T-cell (primary cell): ENCODE measurements at regions not wholly inside any gene's neighbourhood (a gene's known extent, or its start where the extent isn't known, plus 50 kb on each side); places are given as distances from the start of the nearest gene placed in this dataset.

Experiments used
- ATAC-seq, 4 experiments: fragments of 200-7000 bp in 3 of 4; fragments of 150-1000 bp in 1 of 4; cut with Tn5 transposase; replicated peaks in 1 of 4; 1 replicate in 3 of 4; 2 replicates in 1 of 4; pipeline ENCODE4 v1.10.0; 2021; ENCODE audit warnings: moderate library complexity in 3 of 4, mild to moderate bottlenecking in 2 of 4, moderate number of reproducible peaks in 1 of 4
- CTCF ChIA-PET, 2 donors: fragments of 300-600 bp; sonication (Branson Sonifier 250); formaldehyde crosslinking; loops; one replicate each; lab custom pipeline; 2022; ENCODE audit warnings: antibody characterized with exemption in 2 of 2; lab: Charles Lee
- POLR2A ChIA-PET, 2 donors: fragments of 300-600 bp; sonication (Branson Sonifier 250); formaldehyde crosslinking; loops; one replicate each; lab custom pipeline; 2022; ENCODE audit warnings: antibody characterized with exemption in 2 of 2; lab: Charles Lee
- DNase-seq, 35 experiments: peaks; one replicate each; pipeline versions ENCODE4 v3.0.0 to v3.0.0-alpha.2; 2013 to 2023
- H3K27ac ChIP-seq: one replicate; pipeline ENCODE4 v1.5.1; 2013; ENCODE audit warnings: low read length
- H3K27me3 ChIP-seq, 2 experiments: replicated peaks in 1 of 2; 1 replicate in 1 of 2; 2 replicates in 1 of 2; pipeline versions ENCODE4 v1.6.1 to v1.7.0; 2013; ENCODE audit warnings: low read length in 1 of 2, mixed read lengths in 1 of 2; ENCODE audit not compliant: control insufficient read depth in 2 of 2, insufficient read depth in 2 of 2; ENCODE audit errors: extremely low read depth in 1 of 2
- H3K36me3 ChIP-seq, 2 donors: 1 replicate in 1 of 2; 2 replicates in 1 of 2; pipeline versions ENCODE4 v1.6.1 to v1.7.0; 2013; ENCODE audit warnings: low read length in 1 of 2; ENCODE audit not compliant: control insufficient read depth in 2 of 2, insufficient read depth in 1 of 2; ENCODE audit errors: extremely low read depth in 1 of 2
- H3K4me1 ChIP-seq, 2 experiments: 1 replicate in 1 of 2; 2 replicates in 1 of 2; pipeline versions ENCODE4 v1.6.1 to v1.7.0; 2013; ENCODE audit warnings: low read length in 2 of 2, mixed read lengths in 1 of 2; ENCODE audit not compliant: insufficient read depth in 2 of 2, control insufficient read depth in 1 of 2; ENCODE audit errors: extremely low read depth in 1 of 2
- H3K4me3 ChIP-seq, 2 donors: 1 replicate in 1 of 2; 2 replicates in 1 of 2; pipeline versions ENCODE4 v1.5.1 to v1.7.0; 2013; ENCODE audit warnings: mild to moderate bottlenecking in 2 of 2, low read length in 1 of 2, moderate library complexity in 1 of 2; ENCODE audit not compliant: control insufficient read depth in 1 of 2; ENCODE audit errors: extremely low read depth in 1 of 2
- H3K9me3 ChIP-seq: 2 replicates; pipeline ENCODE4 v1.7.0; 2013
- H3K27ac Mint-ChIP-seq, 2 donors: one replicate each; pipeline ENCODE4 v1.8.0; 2020 to 2021; ENCODE audit warnings: mild to moderate bottlenecking in 2 of 2, mixed read lengths in 2 of 2
- H3K27me3 Mint-ChIP-seq, 2 donors: one replicate each; pipeline ENCODE4 v1.8.0; 2021 to 2022; ENCODE audit warnings: mixed read lengths in 2 of 2
- H3K36me3 Mint-ChIP-seq: one replicate; pipeline ENCODE4 v1.8.0; 2021; ENCODE audit warnings: mixed read lengths
- H3K4me1 Mint-ChIP-seq, 3 donors: one replicate each; pipeline ENCODE4 v1.8.0; 2020 to 2022; ENCODE audit warnings: mixed read lengths in 3 of 3, mild to moderate bottlenecking in 1 of 3
- H3K4me3 Mint-ChIP-seq, 3 donors: one replicate each; pipeline ENCODE4 v1.8.0; 2020 to 2022; ENCODE audit warnings: mild to moderate bottlenecking in 3 of 3, mixed read lengths in 3 of 3, moderate library complexity in 3 of 3
- H3K9me3 Mint-ChIP-seq, 3 donors: one replicate each; pipeline ENCODE4 v1.8.0; 2020 to 2022; ENCODE audit warnings: mixed read lengths in 3 of 3
- WGBS: methylation state at CpG from one replicate; pipeline ENCODE4 v1.1.5; 2013; ENCODE audit warnings: missing lambda C conversion rate; ENCODE audit not compliant: insufficient coverage; 5-methylcytosine and 5-hydroxymethylcytosine counted together

- no peak overlapping the region for H3K4me3 ChIP-seq
- H3K36me3 Mint-ChIP-seq = no peaks in the 10 kb centered on the region
- ChIA-PET CTCF (interaction anchor here in 1 of 2 donors (0.6 to 1.4 kb wide), 2 partner anchors 99 to 101 kb away, joined by 3 to 10 read pairs; no protein-coding TSS in a partner anchor), POLR2A (interaction anchor here (0.6 to 1.3 kb wide), 3 partner anchors 73 to 576 kb away, joined by 3 to 12 read pairs (median 3); no protein-coding TSS in a partner anchor)
- H3K36me3 ChIP-seq = no peaks in the 10 kb centered on the region
- DNase-seq (peak in 19 of 35 experiments; percentile 8 to 42 (median 18)), ATAC-seq (peak; percentile 52 to 76 (median 63))
- H3K9me3 Mint-ChIP-seq = peaks cover 0 to 3% (median 0%) of the 10 kb centered on the region in 3 donors
- H3K4me1 Mint-ChIP-seq = peaks cover 13 to 26% (median 18%) of the 10 kb centered on the region in 3 donors
- no peaks in the 10 kb centered on the region for H3K27me3 Mint-ChIP-seq
- H3K4me3 Mint-ChIP-seq = no peak overlapping the region
- peaks cover 17 to 25% of the 10 kb centered on the region in 2 experiments for H3K4me1 ChIP-seq
- H3K9me3 ChIP-seq = no peaks in the 10 kb centered on the region
- H3K27ac ChIP-seq = peak overlapping the region; percentile 52
- WGBS = no CpG with 5 or more reads among the region's 3 CpGs
- H3K27me3 ChIP-seq = no peaks in the 10 kb centered on the region
- H3K27ac Mint-ChIP-seq = no peak overlapping the region
Observed at GRCh38 chr21:34022627-34023335, 50.6 kb upstream of the MRPS6 start.

GRCh38 chr21:34021726-34022125, 51.7 kb upstream of the MRPS6 start:
- H3K27ac Mint-ChIP-seq = peak overlapping the region in 1 of 2 donors; percentile 44
- H3K4me3 ChIP-seq = no peak overlapping the region
- peaks cover 0 to 3% (median 0%) of the 10 kb centered on the region in 3 donors for H3K9me3 Mint-ChIP-seq
- ChIA-PET POLR2A (interaction anchor here in 1 of 2 donors (1.3 kb wide), 1 partner anchor 90 kb away, joined by 12 read pairs; no protein-coding TSS in a partner anchor), CTCF (interaction anchor here in 1 of 2 donors (0.6 kb wide), 1 partner anchor 59 kb away, joined by 4 read pairs; no protein-coding TSS in a partner anchor)
- no peaks in the 10 kb centered on the region for H3K36me3 Mint-ChIP-seq
- H3K4me1 Mint-ChIP-seq = peaks cover 15 to 28% (median 18%) of the 10 kb centered on the region in 3 donors
- H3K27ac ChIP-seq = peak overlapping the region; percentile 7
- H3K27me3 ChIP-seq = no peaks in the 10 kb centered on the region
- no peaks in the 10 kb centered on the region for H3K9me3 ChIP-seq
- H3K4me1 ChIP-seq = peaks cover 17 to 25% of the 10 kb centered on the region in 2 experiments
- DNase-seq (no peak), ATAC-seq (no peak)
- no CpG with 5 or more reads among the region's 2 CpGs for WGBS
- H3K27me3 Mint-ChIP-seq = no peaks in the 10 kb centered on the region
- no peaks in the 10 kb centered on the region for H3K36me3 ChIP-seq
- no peak overlapping the region for H3K4me3 Mint-ChIP-seq

GRCh38 chr21:34020983-34021553, 52.3 kb upstream of the MRPS6 start:
- no peaks in the 10 kb centered on the region for H3K36me3 ChIP-seq
- no peak overlapping the region for H3K27ac ChIP-seq
- CTCF ChIA-PET = interaction anchor here in 1 of 2 donors (0.6 kb wide), 1 partner anchor 58 kb away, joined by 4 read pairs; no protein-coding TSS in a partner anchor
- peaks cover 17 to 25% of the 10 kb centered on the region in 2 experiments for H3K4me1 ChIP-seq
- Mint-ChIP-seq H3K4me1 (peaks cover 15 to 28% (median 18%) of the 10 kb centered on the region in 3 donors), H3K27me3 (no peaks in the 10 kb centered on the region), H3K36me3 (no peaks in the 10 kb centered on the region), H3K27ac (no peak overlapping the region), H3K4me3 (no peak overlapping the region), H3K9me3 (peaks cover 0 to 3% (median 0%) of the 10 kb centered on the region in 3 donors)
- 100% methylated on average over 1 of the region's 4 CpGs for WGBS
- DNase-seq (no peak), ATAC-seq (no peak)
- H3K9me3 ChIP-seq = no peaks in the 10 kb centered on the region
- H3K4me3 ChIP-seq = no peak overlapping the region
- POLR2A ChIA-PET = no interaction called here
- H3K27me3 ChIP-seq = no peaks in the 10 kb centered on the region

- Histone ChIP-seq H3K27ac (no peak overlapping the region), H3K36me3 (no peaks in the 10 kb centered on the region), H3K9me3 (no peaks in the 10 kb centered on the region), H3K27me3 (no peaks in the 10 kb centered on the region), H3K4me1 (peaks cover 17 to 25% of the 10 kb centered on the region in 2 experiments), H3K4me3 (no peak overlapping the region)
- peaks cover 0 to 3% (median 0%) of the 10 kb centered on the region in 3 donors for H3K9me3 Mint-ChIP-seq
- DNase-seq = peak in 1 of 35 experiments; percentile 12
- no peaks in the 10 kb centered on the region for H3K27me3 Mint-ChIP-seq
- H3K4me1 Mint-ChIP-seq = peaks cover 15 to 28% (median 18%) of the 10 kb centered on the region in 3 donors
- no peaks in the 10 kb centered on the region for H3K36me3 Mint-ChIP-seq
- POLR2A ChIA-PET = no interaction called here
- CTCF ChIA-PET = no interaction called here
- ATAC-seq = peak in 1 of 4 experiments; percentile 35
- peak overlapping the region; percentile 23 to 50 for H3K27ac Mint-ChIP-seq
- WGBS = 67% methylated on average over 2 of the region's 6 CpGs
- no peak overlapping the region for H3K4me3 Mint-ChIP-seq
Observed at GRCh38 chr21:34020005-34020847, 53.2 kb upstream of the MRPS6 start.

DNA sequence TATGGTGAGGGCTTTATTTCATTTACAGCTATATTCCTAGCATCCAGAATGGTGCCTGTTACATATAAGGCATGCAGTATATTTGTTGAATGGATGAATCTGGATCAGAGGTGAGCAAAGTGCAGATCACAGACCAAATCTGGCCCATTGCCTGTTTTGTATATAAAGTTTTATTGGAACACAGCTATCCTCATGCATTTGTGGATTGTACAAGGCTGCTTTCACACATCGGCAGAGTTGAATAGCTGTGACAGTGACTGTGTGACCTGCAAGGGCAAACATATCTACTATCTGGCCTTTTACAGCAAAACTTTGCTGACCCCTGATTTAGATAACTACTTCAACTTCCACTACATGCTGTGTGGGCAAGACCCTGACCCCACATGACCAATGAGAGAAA, 54.0 kb upstream of the MRPS6 start:
- CTCF ChIA-PET = no interaction called here
- H3K27me3 Mint-ChIP-seq = no peaks in the 10 kb centered on the region
- Histone ChIP-seq H3K4me1 (peaks cover 17 to 21% of the 10 kb centered on the region in 2 experiments), H3K4me3 (no peak overlapping the region), H3K27ac (no peak overlapping the region), H3K27me3 (no peaks in the 10 kb centered on the region), H3K36me3 (no peaks in the 10 kb centered on the region), H3K9me3 (no peaks in the 10 kb centered on the region)
- no peak overlapping the region for H3K4me3 Mint-ChIP-seq
- peaks cover 5 to 8% (median 6%) of the 10 kb centered on the region in 3 donors for H3K9me3 Mint-ChIP-seq
- H3K27ac Mint-ChIP-seq = peak overlapping the region in 1 of 2 donors; percentile 25
- H3K36me3 Mint-ChIP-seq = peaks cover 4% of the 10 kb centered on the region
- ATAC-seq = no peak
- DNase-seq = no peak
- WGBS = 100% methylated on average over 1 of the region's 1 CpG
- peaks cover 15 to 28% (median 18%) of the 10 kb centered on the region in 3 donors for H3K4me1 Mint-ChIP-seq
- POLR2A ChIA-PET = no interaction called here

DNA sequence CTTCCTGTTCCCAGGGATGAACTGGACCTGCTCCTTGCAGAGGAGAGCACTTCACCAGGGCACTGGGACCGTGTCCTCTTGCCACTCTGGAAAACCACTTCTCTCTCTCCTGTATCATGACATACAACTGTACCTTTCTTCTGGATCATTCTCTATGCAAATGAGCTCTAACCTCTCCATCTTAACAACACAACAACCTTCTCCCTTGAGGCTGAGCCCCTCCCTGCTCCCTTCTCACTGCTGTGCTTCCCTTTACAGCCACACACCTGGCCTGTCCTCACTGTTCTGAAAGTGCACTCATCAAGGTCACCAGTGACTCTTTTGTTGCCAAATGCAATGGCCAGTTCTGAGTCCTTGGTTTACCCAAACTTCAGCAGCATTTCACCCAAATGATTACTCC, 54.5 kb upstream of the MRPS6 start:
- no peak overlapping the region for H3K27ac Mint-ChIP-seq
- H3K9me3 ChIP-seq = no peaks in the 10 kb centered on the region
- peaks cover 15 to 28% (median 18%) of the 10 kb centered on the region in 3 donors for H3K4me1 Mint-ChIP-seq
- H3K27me3 Mint-ChIP-seq = no peaks in the 10 kb centered on the region
- H3K36me3 Mint-ChIP-seq = peaks cover 6% of the 10 kb centered on the region
- no peak overlapping the region for H3K4me3 ChIP-seq
- ATAC-seq (no peak), DNase-seq (no peak)
- WGBS = 100% methylated on average over 1 of the region's 1 CpG
- H3K9me3 Mint-ChIP-seq = peaks cover 5 to 9% (median 8%) of the 10 kb centered on the region in 3 donors
- H3K4me3 Mint-ChIP-seq = no peak overlapping the region
- no peaks in the 10 kb centered on the region for H3K27me3 ChIP-seq
- peaks cover 17% of the 10 kb centered on the region in 2 experiments for H3K4me1 ChIP-seq
- H3K36me3 ChIP-seq = no peaks in the 10 kb centered on the region
- ChIA-PET CTCF (no interaction called here), POLR2A (no interaction called here)
- no peak overlapping the region for H3K27ac ChIP-seq
